ENCODE measurements at regions not wholly inside any gene's neighbourhood (a gene's known extent, or its start where the extent isn't known, plus 50 kb on each side); places are given as distances from the start of the nearest gene placed in this dataset.
A peak's percentile ranks its signal among the peaks of the same experiment; 100 is the strongest.
"Not testable (repeated sequence)": the region's sequence is repeated elsewhere in the genome, so short reads cannot be mapped to it uniquely, and the experiment has no call there.

- no peak for FAIRE-seq
Measured at GRCh38 chr5:163730206-163730756, 224.9 kb downstream of the MAT2B start.

GRCh38 chr5:163731256-163731655 lies 225.8 kb downstream of the MAT2B start:
- intact Hi-C loops (cut with DNase I), result no loop called here
- no peak for FAIRE-seq
- WGBS, 2 donors, result 69 to 72% methylated on average over 2 of the region's 2 CpGs

More at GRCh38 chr5:163730206-163730756, 224.9 kb downstream of the MAT2B start:
- H3K9me3 ChIP-seq, result no peaks in the 10 kb centered on the region
- no peak for TF ChIP-seq CTCF (IDR thresholded peaks at IDR 0.05)
- ATAC-seq (peak in 3 of 4 donors; percentile 45 to 75 (median 52)), DNase-seq (no peak)
- intact Hi-C loops (cut with DNase I), result no loop called here
- H3K4me3 ChIP-seq, result no peak overlapping the region
- H3K4me1 ChIP-seq, result no peaks in the 10 kb centered on the region
- H3K27me3 ChIP-seq, result no peaks in the 10 kb centered on the region
- no peaks in the 10 kb centered on the region for H3K36me3 ChIP-seq
- no peak overlapping the region for H3K27ac ChIP-seq
- WGBS, 2 donors, result 12 to 17% methylated on average over 5 of the region's 5 CpGs

GRCh38 chr5:163735069-163735468 lies 229.7 kb downstream of the MAT2B start:
- 54 to 74% methylated on average over 4 of the region's 4 CpGs for WGBS, 2 donors
- H3K9me3 ChIP-seq, result no peaks in the 10 kb centered on the region
- no peaks in the 10 kb centered on the region for H3K36me3 ChIP-seq
- intact Hi-C loops (cut with DNase I), result no loop called here
- ATAC-seq, result no peak
- no peak for TF ChIP-seq CTCF (IDR thresholded peaks at IDR 0.05)
- H3K27me3 ChIP-seq, result no peaks in the 10 kb centered on the region
- H3K4me1 ChIP-seq, result no peaks in the 10 kb centered on the region
- no peak for FAIRE-seq
- no peak overlapping the region for H3K27ac ChIP-seq
- no peak for DNase-seq
- no peak overlapping the region for H3K4me3 ChIP-seq

More at GRCh38 chr5:163731256-163731655, 225.8 kb downstream of the MAT2B start:
- Histone ChIP-seq H3K4me3 (no peak overlapping the region), H3K4me1 (no peaks in the 10 kb centered on the region), H3K36me3 (no peaks in the 10 kb centered on the region), H3K9me3 (no peaks in the 10 kb centered on the region), H3K27ac (no peak overlapping the region), H3K27me3 (no peaks in the 10 kb centered on the region)
- ATAC-seq (no peak), DNase-seq (no peak)
- TF ChIP-seq CTCF (IDR thresholded peaks at IDR 0.05), result no peak

GRCh38 chr5:163747586-163747985 lies 242.2 kb downstream of the MAT2B start:
- ATAC-seq (no peak), DNase-seq (no peak), FAIRE-seq (no peak)
- intact Hi-C loops (cut with DNase I), result no loop called here
- Histone ChIP-seq H3K4me3 (no peak overlapping the region), H3K27ac (no peak overlapping the region), H3K9me3 (no peaks in the 10 kb centered on the region), H3K36me3 (no peaks in the 10 kb centered on the region), H3K4me1 (no peaks in the 10 kb centered on the region), H3K27me3 (no peaks in the 10 kb centered on the region)
- no peak for TF ChIP-seq CTCF (IDR thresholded peaks at IDR 0.05)
- WGBS, 2 donors, result 45 to 52% methylated on average over 2 of the region's 2 CpGs

GRCh38 chr5:163748934-163749333 lies 243.5 kb downstream of the MAT2B start:
- DNase-seq (no peak), FAIRE-seq (no peak), ATAC-seq (no peak)
- H3K9me3 ChIP-seq, result no peaks in the 10 kb centered on the region
- no peaks in the 10 kb centered on the region for H3K36me3 ChIP-seq
- H3K4me1 ChIP-seq, result no peaks in the 10 kb centered on the region
- H3K4me3 ChIP-seq, result no peak overlapping the region
- H3K27me3 ChIP-seq, result no peaks in the 10 kb centered on the region
- TF ChIP-seq CTCF (IDR thresholded peaks at IDR 0.05), result no peak
- intact Hi-C loops (cut with DNase I), result no loop called here
- no peak overlapping the region for H3K27ac ChIP-seq
- WGBS, 2 donors, result 58 to 72% methylated on average over 3 of the region's 3 CpGs

GRCh38 chr5:163750415-163750814 lies 245.0 kb downstream of the MAT2B start:
- H3K9me3 ChIP-seq; H3K36me3 ChIP-seq; DNase-seq; FAIRE-seq; intact Hi-C loops (cut with DNase I); H3K27me3 ChIP-seq; H3K27ac ChIP-seq; ATAC-seq; H3K4me1 ChIP-seq; H3K4me3 ChIP-seq: not testable (repeated sequence)
- 67 to 78% methylated on average over 10 of the region's 10 CpGs for WGBS, 2 donors

Measured in pancreas (tissue), 10 donors.